ENCODE measurements at regions not wholly inside any gene's neighbourhood (a gene's known extent, or its start where the extent isn't known, plus 50 kb on each side); places are given as distances from the start of the nearest gene placed in this dataset.
A peak's percentile ranks its signal among the peaks of the same experiment; 100 is the strongest.
"Not testable (repeated sequence)": the region's sequence is repeated elsewhere in the genome, so short reads cannot be mapped to it uniquely, and the experiment has no call there.

DNA sequence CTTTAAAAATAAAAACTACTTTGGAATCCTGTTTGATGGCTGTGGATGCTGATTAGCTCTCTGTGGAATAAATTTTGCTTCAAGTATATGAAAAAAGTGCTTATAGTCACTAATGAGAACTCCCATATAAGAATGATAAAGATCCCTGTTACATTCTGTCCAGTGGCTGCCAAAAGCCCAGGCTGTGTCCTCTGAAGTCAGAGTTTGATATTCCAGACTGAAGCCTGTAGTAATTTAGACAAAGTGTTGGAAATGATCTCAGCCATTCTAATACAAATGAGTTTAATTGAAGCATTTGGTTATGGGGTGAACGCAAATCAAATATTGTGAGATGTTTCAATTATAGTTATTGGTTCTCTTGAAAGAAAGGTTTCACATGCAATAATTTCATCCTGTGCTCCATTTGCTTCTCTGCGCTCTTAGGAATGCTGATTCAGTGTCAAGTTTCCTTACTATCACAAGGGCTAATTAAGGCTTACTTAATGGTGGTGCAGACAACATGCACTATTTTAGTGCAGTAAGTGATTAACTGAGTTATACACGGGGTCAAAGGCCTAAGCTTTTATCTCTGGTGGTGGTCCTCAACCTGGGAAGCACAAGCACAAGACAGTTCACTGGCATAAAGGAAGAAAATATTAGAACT is 867.6 kb downstream of the SORCS1 start:
- no peak for DNase-seq (ENCODE audit: low spot score)

GRCh38 chr10:106284802-106285587 is 879.5 kb downstream of the SORCS1 start:
- no peak for DNase-seq (ENCODE audit: low spot score)

- DNase-seq (ENCODE audit: low spot score) = no peak
Measured at GRCh38 chr10:106280896-106281460, 883.5 kb downstream of the SORCS1 start.

DNA sequence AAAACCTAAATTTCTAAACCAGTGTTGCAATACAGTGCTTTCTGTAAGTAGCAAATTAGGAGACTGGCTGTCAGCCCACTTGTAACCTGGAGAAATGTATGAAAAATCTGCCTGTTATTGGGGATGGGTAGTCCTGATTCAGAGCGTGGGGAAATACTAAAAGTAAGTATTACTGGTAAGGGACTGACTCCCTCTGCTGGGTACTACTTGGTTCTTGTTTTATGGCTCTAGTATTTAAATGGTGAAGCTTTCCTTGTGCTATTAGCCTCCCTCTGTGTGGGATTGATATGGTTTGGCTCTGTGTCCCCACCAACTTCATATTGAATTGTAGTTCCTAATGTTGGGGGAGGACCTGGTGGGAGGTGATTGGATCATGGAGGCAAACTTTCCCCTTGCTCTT is 886.1 kb downstream of the SORCS1 start:
- no peak for DNase-seq (ENCODE audit: low spot score)

DNA sequence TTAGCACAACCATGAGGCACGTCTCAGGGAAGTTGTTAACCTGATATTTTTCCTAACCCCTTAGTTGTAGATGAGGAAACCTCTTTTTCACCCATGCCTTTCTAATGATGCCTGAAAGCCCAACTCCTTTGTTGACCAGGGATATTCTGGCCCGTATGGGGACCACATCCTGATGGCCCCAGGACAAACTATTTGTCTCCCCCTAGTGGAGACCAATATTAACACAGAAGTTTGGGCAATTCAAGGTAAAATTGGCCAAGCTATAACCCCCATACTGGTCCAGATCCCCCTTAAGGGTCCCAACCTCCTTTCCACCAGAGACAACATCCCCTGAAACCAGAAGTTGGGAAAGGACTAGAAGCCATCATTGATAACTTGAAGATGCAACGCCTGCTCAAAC is 893.3 kb downstream of the SORCS1 start:
- DNase-seq (ENCODE audit: low spot score) = no peak

DNA sequence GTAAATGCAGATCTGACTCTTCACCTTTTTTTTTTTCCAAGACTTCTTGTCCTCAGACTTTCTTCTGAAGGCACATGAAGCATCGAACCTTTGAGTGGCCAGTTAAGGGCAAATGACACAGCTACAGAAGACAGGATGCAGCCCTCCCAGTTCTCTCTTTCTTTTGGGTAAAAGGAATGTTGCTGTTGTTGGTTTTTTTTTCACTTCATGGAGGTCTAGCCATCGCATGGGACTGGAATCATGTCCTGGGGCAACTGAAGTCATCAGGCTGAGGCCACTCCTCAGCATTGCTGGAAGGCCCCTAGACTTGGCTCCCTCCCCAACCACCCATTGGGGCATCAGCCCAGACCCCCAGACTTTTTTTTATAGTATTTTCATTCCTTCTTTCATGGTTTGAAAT is 896.5 kb downstream of the SORCS1 start:
- no peak for DNase-seq (ENCODE audit: low spot score)

DNA sequence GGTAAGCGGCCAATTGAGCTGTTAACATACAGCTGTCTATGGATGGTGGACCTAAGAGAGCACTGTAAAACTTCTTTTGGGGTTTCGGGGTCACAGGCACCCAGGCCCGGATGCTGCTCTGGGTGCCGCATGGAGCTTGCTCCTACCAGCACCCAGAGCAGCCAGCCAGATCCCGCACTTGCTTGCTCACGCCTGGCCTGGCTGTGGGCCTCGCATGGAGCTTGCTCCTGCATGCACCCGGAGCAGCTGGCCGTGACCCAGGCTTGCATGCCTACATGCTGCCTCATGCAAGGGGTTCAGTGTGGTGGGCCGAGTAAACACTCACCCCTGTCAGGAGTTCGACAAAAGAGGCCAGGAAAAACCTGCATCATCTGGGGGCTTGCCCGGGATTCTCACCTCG is 896.9 kb downstream of the SORCS1 start:
- DNase-seq (ENCODE audit: low spot score) = no peak

DNA sequence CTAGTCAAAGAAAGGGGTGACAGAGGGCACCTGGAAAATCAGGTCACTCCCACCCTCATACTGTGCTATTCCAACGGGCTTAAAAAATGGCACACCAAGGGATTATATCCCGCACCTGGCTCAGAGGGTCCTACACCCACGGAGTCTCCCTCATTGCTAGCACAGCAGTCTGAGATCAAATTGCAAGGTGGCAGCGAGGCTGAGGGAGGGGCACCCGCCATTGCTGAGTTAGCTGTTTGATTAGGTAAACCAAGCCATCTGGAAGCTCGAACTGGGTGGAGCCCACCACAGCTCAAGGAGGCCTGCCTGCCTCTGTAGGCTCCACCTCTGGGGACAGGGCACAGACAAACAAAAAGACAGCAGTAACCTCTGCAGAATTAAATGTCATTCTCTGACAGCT is 907.1 kb downstream of the SORCS1 start:
- DNase-seq (ENCODE audit: low spot score) = not testable (repeated sequence)

- DNase-seq (ENCODE audit: low spot score) = no peak
Measured at GRCh38 chr10:106255111-106255678, 909.3 kb downstream of the SORCS1 start.

DNA sequence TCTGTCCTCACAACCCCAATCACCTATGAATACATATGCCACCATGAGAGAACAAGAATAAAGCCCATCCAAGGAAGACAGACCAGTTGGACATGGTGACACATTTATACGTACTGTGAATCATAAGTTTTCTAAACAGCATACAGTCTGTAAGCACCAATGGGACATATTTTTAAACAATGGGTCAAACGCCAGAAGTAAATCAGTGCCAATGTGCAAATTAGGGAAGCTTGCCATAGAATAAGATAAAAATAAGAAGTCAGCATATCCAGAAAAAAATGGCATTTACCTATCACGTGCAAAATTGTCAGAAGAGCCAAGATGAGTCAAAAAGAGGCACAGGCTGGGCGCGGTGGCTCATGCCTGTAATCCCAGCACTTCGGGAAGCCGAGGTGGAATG is 910.4 kb downstream of the SORCS1 start:
- DNase-seq (ENCODE audit: low spot score) = no peak

DNA sequence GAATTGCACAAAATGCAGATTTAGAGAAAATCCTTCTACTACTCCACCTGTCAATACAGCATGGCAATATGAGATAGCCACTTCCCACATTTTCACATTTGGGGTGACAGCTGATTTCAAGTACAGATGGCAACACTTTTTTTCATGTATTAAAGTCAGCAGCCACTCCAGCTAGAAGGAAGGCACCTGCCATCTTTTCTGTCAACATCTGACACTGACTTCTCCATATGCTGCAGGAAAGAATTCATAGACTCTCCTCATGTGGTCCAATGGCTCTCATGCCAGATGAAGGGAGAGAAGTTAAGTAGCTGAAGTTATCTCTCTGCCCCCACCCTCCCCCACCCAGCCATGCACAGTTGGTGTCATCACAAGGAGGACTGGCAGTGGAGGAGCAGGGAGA is 912.0 kb downstream of the SORCS1 start:
- no peak for DNase-seq (ENCODE audit: low spot score)

- no peak for DNase-seq (ENCODE audit: low spot score)
Measured at GRCh38 chr10:106251573-106251972, 912.9 kb downstream of the SORCS1 start.

DNA sequence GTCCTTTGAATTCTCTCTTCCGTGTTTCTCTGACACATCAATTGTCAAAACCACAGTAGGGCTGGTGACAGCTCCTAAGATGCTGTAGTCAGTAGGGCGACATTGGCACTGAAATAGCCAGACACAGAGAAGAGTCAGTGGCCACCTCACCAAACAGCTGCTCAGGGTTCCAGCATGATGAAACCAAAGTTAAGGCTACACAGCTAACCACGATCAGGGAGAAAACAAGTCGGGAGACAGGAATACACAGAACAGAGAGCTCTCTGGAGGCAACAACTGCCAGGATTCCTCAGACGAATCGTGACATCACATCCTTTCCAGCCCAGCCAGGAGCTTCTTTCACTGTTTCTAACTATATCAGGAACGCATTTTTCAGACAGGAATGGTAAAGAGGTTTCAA is 922.2 kb downstream of the SORCS1 start:
- no peak for DNase-seq (ENCODE audit: low spot score)

- DNase-seq (ENCODE audit: low spot score) = no peak
Measured at GRCh38 chr10:106226828-106227227, 937.7 kb downstream of the SORCS1 start.

- no peak for DNase-seq (ENCODE audit: low spot score)
Measured at GRCh38 chr10:106226142-106226541, 938.4 kb downstream of the SORCS1 start.

- DNase-seq (ENCODE audit: low spot score) = no peak
Measured at GRCh38 chr10:106224676-106225075, 939.8 kb downstream of the SORCS1 start.

DNA sequence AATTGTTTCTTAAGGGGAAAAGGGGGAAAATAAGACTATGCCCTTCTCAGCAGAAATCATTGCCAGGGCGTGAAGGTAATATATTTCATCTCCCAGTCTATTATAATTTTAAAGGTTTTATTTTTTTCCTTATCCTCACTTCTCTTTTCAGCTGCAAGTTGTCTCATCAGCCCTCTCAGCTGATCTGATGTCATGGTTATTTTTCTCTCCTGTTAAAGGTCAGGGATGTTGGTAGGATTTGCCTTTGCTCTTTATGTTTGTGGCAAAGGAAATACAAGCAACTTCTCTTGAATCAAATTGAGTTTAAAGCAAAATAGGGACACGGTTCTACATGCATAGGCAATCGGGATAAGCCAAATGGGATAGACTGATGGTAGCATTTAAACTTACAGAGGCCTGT is 946.9 kb downstream of the SORCS1 start:
- DNase-seq (ENCODE audit: low spot score) = no peak

DNA sequence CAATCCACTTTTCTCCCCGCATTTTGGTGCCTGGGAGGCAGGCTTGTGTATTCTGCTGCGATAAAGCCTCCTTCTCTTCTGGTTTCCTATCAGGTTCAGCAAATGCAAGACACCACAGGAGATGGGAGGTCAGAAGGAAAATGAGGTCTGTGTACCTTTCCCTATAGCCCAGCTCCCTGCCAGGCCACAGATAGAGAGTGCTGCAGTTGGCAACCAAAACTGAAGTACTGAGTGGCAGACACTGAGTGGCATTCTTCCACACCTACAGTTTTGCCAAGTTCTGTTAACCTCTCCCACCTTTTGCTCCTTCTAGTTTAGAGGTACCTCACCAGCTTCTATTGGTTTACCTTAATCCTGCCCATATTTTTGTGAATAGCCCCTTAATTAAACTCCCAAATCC is 948.4 kb downstream of the SORCS1 start:
- no peak for DNase-seq (ENCODE audit: low spot score)

GRCh38 chr10:106214243-106214642 is 950.3 kb downstream of the SORCS1 start:
- no peak for DNase-seq (ENCODE audit: low spot score)

DNA sequence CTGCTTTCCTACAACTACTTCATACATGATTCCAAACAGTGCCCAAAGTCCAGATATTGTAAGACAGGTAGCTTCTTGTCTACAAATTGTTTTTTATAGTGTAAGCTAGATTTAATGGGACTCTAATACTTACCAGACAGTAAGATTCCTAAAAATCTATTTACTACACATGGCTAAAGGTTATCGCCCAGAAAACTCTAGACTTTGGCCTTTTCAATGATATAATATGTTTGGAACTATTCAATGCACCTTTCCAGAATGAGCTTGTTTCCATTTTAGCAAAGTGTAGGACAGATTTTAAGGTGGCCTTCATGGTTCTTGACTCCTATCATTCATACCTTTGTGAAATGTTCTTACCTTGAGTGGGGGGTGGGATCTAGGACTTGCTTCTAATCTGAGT is 951.0 kb downstream of the SORCS1 start:
- no peak for DNase-seq (ENCODE audit: low spot score)

DNA sequence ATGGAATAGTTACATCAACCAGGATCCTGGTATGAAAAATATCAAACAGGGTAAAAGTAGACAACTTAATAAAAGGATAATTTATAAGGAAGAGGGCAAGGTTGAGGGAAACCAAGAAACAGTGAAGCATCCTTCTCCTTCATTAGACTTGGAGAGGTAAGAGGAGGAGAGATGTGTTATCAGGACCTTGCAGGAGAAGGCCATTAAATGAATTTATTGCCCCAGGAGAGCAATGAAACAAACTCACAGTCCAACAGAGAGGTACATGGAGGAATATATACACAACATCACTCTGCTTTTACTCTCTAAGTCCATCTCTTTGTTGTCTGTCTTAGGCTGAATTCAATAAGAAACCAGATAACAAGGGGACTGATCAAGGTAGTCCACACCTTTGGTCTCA is 966.2 kb downstream of the SORCS1 start:
- DNase-seq (ENCODE audit: low spot score) = no peak

- DNase-seq (ENCODE audit: low spot score) = peak; percentile 10
Measured at GRCh38 chr10:106189292-106189691, 975.2 kb downstream of the SORCS1 start.

DNA sequence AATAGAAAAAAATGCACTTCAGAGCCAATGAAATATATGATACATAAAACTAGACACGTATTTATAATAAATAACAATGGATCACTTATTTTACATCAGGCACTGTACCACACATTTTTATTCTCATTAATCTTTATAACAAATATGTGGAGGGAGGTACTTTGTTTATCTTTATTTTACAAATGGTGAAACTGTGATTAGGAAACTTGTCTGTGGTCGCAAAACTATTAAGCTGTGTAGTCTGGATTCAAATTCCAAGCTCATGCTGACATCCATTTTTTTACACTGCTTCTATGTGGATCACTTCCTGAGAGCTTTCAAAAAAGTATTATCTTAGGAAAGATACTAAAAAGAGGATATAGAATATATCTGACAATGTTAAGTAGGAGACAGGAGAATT is 978.6 kb downstream of the SORCS1 start:
- no peak for DNase-seq (ENCODE audit: low spot score)
